GM21526 (cell line): ENCODE measurements at regions not wholly inside any gene's neighbourhood (a gene's known extent, or its start where the extent isn't known, plus 50 kb on each side); places are given as distances from the start of the nearest gene placed in this dataset.
"Not testable (repeated sequence)": the region's sequence is repeated elsewhere in the genome, so short reads cannot be mapped to it uniquely, and the experiment has no call there.

Experiments used
- ATAC-seq: cut with Tn5 transposase; IDR thresholded peaks from one replicate; pipeline ENCODE4 v1.9.1; 2021; ENCODE audit warnings: moderate library complexity; ENCODE audit not compliant: unreplicated experiment, low FRiP score

GRCh38 chr1:146883190-146883589 lies 54.9 kb upstream of the NBPF12 start:
- ATAC-seq = not testable (repeated sequence)

- ATAC-seq = not testable (repeated sequence)
These were observed 57.0 kb upstream of the NBPF12 start for GRCh38 chr1:146881096-146881495.

DNA sequence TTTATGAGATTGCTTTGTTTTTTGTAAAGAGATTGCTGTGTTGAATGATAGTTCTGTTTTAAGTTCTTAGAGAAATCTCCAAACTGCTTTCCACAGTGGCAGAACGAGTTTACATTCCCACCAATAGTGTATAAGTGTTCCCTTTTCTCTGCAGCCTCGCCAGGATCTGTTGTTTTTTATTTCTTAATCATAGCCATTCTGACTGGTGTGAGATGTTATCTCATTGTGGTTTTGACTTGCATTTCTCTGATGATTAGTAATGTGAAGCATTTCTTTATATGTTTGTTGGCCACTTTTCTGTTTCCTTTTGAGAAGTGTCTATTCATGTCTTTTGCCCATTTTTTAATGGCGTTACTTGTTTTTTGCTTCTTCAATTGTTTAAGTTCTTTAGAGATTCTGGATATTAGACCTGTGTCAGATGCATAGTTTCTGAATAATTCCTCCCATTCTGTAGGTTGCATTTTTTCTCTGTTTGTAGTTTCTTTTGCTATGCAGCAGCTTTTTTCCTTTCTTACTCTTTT lies 74.3 kb upstream of the NBPF12 start:
- ATAC-seq = not testable (repeated sequence)

DNA sequence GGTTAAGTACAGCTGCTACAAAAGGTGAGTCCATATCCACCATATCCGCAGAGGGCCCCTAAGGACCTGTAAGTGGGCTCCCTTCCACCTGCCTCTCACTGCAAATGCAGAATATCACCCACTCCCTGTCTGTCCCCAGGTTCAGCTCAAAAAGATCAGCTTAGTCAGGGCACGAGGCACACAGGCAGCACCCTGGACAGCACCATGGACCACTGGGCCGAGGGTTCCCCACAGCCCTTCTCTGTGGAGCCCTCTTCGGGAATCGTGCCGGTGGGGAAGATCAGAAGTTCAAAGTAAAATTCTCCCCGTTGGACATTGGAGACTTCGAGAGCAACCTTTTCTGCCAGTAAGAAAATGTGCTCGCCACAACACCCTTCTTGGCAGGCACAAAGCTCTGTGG lies 85.0 kb upstream of the NBPF12 start:
- ATAC-seq = not testable (repeated sequence)

DNA sequence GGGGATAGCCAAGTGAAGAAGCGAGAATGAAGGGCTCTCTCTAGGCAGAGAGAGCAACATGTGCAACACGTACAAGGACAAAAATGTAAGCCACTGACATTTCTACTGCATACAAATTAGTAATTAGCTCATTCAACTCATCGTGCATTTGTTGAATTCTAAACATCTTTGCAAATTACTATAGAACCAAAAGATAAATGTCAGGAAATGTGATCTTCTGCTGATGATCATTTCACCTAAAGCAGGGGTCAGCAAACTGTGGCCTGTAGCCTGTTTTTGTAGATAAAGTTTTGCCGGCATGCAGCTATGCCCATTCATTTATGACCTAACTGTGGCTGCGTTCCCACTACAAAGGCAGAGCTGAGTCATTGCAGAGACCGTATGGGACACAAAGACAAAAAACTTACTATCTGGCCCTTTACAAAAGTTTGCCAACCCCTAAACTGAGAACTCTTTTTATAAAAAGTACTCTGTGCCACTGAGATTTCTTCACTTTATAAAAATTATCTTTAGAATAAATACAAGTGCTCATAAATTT lies 87.7 kb upstream of the NBPF12 start:
- not testable (repeated sequence) for ATAC-seq

- not testable (repeated sequence) for ATAC-seq
These were observed 99.4 kb upstream of the NBPF12 start for GRCh38 chr1:146838725-146839124.

- not testable (repeated sequence) for ATAC-seq
These were observed 111.2 kb upstream of the NBPF12 start for GRCh38 chr1:146826957-146827356.

- not testable (repeated sequence) for ATAC-seq
These were observed 143.9 kb upstream of the NBPF12 start for GRCh38 chr1:146794236-146794635.

DNA sequence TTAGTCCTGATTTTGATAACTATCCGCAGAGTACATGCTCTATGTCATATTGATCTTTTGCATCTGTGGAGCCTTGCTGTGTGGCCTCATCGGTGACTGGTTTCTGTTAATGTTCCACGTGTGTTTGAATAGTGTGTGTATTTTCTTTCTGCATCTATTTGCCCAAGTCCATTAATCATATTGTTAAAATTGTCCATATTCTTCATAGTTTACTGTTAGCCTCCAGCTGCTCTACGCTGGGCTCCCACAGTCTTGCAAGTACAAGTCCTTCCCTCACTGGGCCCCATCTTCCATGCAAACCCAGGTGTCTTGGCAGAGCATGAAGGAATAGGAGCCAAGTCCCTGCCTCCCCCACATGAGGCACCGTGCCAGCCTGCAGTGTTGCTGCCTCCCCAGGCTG lies 145.4 kb upstream of the NBPF12 start:
- not testable (repeated sequence) for ATAC-seq

- not testable (repeated sequence) for ATAC-seq
These were observed 153.7 kb upstream of the NBPF12 start for GRCh38 chr1:146784212-146784940.

DNA sequence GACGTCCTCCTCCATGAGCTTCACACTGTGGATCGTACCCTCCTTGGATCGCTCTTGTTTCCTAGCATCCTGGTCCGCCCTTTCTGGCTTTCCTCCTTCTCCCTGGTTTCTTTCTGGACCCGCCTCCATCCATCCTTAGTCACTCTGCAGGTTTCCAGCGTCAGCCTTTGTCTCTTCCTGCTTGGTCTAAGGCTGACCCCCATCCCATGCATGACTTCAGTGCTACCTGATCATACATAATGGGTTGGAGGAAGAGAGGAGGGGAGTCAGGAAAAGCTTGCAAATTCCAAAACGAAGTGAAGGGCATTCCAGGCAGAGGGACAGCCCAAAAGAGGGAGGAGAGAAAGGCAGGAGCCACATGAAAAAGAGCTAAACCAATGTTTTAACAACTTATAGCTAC lies 156.9 kb upstream of the NBPF12 start:
- ATAC-seq = not testable (repeated sequence)

DNA sequence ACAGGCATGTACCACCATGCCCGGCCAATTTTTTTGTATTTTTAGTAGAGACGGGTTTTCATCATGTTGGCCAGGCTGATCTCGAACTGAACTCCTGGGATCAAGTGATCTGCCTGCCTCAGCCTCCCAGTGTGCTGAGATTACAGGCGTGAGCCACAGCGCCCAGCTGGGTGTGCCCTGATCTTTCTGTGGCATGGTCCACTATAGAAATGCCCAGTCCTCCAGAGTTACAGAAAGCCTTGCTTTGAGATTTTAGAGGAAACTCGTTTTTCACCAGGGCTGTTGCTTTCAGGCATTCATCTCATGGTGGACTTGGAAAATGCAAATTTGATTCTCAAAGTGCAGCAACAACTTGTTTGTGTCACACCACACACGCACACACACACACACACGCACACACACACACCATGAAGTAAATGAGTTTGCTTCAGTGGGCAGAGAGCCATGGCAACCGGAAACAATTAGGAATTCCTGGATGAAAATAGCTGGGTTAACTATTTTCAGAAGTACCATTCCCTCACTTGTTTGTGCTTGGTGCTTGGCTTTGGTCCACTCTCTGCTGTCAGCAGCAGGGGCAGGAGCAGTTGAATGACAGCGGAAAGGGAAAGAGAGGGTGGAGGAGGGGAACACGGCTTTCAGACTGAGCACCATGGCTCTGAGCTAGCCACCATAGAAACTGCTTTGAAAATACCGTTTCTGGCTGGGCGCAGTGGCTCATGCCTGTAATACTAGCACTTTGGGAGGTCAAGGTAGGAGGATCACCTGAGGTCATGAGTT lies 160.1 kb upstream of the NBPF12 start:
- not testable (repeated sequence) for ATAC-seq

- not testable (repeated sequence) for ATAC-seq
These were observed 163.1 kb upstream of the NBPF12 start for GRCh38 chr1:146774988-146775387.

GRCh38 chr1:146774271-146774670 lies 163.9 kb upstream of the NBPF12 start:
- ATAC-seq = not testable (repeated sequence)

DNA sequence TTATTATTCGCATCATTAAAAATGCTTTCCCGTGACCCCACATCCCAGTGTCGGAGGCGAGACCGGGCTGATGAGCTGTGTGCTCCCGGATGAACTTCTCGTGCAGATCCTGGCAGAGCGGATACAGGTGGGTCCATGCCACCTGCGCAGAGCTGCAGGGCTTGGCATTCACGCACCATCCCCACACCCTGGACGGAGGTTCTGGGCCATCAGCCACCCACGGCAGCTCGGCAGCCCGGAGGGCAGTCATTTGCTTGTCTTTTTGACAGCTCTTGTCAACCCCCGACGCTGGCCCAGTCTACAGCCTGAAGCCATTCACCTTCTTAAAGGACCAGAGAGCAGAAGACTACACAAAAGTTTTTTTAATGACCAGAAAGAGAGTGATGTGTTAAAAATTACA lies 166.7 kb upstream of the NBPF12 start:
- ATAC-seq = not testable (repeated sequence)

GRCh38 chr1:146770998-146771397 lies 167.1 kb upstream of the NBPF12 start:
- not testable (repeated sequence) for ATAC-seq

GRCh38 chr1:146763234-146763633 lies 174.9 kb upstream of the NBPF12 start:
- not testable (repeated sequence) for ATAC-seq

GRCh38 chr1:146756858-146757257 lies 181.3 kb upstream of the NBPF12 start:
- ATAC-seq = not testable (repeated sequence)

DNA sequence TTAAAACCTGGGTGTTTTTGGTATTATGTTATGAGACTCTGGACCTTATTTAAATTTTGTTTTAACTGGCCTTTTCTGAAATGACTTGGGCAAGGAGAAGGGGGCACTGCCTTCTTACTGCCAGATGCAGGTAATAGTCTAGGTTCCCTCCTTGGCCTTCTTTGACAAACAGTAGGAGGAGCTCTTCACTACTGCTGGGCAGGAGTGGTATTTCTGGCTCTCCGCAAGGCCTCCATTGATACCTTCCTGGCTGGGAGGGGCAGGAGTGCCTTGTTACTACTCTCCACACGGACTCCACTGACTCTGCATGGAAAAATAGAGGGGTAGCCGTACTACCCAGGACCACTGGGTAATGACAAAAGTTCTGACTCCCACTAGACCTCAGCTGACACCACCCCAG lies 189.4 kb upstream of the NBPF12 start:
- ATAC-seq = not testable (repeated sequence)

DNA sequence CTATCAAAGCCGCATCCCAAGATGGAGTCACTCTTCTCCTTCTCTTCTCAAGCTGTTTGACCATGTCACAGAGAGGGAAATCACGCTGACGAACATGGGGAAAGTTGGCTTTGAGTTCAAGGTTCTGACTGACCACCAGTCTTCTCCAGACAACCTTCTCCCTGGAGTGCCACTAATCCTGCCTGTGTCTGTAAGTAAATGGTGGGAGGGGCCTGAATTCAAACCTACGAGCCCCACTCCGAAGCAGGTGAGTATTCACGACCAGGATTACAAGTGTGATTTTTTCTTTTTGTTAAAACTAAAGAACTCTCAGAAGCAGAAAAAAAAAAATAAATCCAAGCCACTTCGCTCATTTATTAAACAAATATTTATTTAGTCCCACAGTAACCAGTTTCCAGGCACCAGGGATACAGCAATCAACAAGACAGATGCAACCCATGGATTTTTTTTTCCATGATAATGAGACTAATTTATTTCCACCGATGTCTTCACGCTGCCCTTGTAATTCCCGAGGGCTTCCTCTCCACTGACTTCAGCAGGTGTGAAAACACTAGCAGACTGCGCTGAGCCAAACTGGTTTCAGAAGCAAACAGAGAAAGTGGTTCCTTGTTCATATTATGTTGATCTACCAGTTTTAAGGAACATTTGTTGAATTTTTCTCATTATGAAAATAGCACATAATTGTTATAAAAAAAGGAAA lies 206.0 kb upstream of the NBPF12 start:
- not testable (repeated sequence) for ATAC-seq
